T-helper 1 cell (primary cell): ENCODE measurements at regions not wholly inside any gene's neighbourhood (a gene's known extent, or its start where the extent isn't known, plus 50 kb on each side); places are given as distances from the start of the nearest gene placed in this dataset.

ENCODE experiments used
- DNase-seq, 5 donors: peaks; one replicate each; pipeline ENCODE4 v3.0.0-alpha.2; 2012 to 2020

DNA sequence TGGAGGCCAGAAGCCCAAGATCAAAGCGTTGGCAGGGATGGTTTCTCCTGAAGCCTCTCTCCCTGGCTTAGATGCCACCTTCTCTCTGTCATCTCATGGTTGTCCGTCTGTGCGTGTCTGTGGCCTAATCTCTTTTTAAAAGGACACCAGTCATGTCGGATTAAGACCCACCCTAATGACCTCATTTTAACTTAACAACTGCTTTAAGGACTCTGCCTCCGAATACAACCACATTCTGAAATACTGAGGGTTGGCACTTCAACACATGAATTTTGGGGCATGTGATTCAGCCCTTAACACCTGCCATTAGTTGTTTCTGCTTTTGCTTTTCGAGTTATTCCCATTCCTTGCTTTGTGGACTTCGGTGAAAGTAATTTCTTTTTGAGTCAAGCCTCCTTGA, 97.8 kb upstream of the SMIM21 start:
- DNase-seq: no peak

DNA sequence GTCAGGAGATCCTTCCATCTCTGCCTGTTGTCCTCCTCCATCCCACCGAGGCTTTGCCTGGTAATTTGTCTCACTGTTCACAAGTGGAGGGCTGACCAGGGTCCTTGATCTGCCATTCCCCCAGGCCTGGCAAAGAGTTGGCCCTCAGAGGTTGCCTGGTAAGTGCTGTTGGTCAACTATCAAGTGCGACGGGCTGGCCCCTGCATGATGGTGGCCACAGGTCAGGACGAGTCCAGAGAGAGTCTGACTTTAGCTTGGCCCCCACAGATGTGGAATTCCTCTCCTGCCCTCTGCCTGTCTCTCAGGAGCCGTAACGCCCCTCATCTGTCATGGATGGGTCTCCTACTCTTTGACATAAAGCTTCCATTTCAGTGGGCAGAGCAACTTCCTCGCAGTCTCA, 97.3 kb upstream of the SMIM21 start:
- no peak for DNase-seq

DNA sequence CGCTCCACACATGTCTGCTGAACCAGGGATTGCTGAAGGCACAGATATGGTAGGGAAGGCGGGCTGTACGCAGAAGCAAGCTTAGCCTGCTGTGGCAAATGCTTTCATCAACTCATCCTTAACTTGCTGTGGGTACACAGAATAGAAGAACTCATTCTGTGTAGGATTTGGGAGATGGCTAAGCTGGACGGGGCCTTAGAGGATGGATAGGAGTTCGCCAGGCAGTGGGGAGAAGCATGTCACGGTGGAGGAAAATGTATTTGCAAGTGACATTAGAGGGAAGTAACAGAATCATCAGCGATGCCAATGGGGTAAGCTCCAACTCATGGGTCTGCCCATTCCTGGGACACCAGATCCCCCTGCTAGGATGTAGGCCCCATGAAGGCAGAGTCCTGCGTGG, 96.7 kb upstream of the SMIM21 start:
- DNase-seq: no peak

GRCh38 chr18:75521816-75522215, 94.3 kb upstream of the SMIM21 start:
- no peak for DNase-seq

- no peak for DNase-seq
Observed at GRCh38 chr18:75518007-75518406, 90.5 kb upstream of the SMIM21 start.

GRCh38 chr18:75517286-75517685, 89.8 kb upstream of the SMIM21 start:
- no peak for DNase-seq

GRCh38 chr18:75507636-75508035, 80.1 kb upstream of the SMIM21 start:
- DNase-seq: no peak

DNA sequence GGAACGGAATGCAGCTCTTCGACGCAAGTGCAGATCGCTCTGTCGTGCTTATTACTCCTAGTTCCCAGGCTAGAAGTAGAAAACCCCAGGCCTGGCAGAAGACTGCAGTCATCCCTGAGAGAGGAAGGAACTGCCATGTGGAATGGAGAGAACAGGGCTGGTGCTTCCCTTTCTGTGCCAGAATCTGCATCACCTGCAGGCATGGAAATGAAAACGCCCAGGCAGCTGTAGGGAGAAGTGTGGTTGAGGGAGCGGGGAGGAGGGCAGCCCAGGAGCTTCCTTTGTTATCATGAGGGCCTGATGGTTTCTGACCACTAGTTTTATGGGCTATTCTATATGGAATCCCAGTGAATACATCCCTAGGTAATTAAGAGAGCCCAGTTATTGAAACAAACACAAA, 79.4 kb upstream of the SMIM21 start:
- DNase-seq: no peak

- no peak for DNase-seq
Observed at GRCh38 chr18:75504469-75504868, 77.0 kb upstream of the SMIM21 start.

- no peak for DNase-seq
Observed at GRCh38 chr18:75503615-75504014, 76.1 kb upstream of the SMIM21 start.

GRCh38 chr18:75502286-75502685, 74.8 kb upstream of the SMIM21 start:
- DNase-seq: no peak

DNA sequence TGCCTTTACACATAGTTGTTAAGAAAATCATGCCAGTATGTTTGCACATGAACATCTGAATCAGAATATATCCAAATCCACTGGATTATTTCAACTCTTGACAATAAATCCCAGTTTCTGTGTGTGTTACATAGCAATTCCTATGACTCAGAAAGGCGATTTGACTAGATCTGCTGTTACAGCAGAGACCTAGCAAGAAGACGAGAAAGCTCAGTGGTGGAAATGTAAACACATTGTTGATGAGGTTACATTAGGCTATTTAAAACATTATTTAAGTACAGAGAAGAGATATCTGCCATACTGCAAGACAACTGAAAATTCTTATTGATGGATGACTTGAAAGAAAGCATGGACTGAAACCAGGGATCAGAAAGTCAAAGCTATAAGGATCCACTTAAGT, 73.0 kb upstream of the SMIM21 start:
- no peak for DNase-seq

DNA sequence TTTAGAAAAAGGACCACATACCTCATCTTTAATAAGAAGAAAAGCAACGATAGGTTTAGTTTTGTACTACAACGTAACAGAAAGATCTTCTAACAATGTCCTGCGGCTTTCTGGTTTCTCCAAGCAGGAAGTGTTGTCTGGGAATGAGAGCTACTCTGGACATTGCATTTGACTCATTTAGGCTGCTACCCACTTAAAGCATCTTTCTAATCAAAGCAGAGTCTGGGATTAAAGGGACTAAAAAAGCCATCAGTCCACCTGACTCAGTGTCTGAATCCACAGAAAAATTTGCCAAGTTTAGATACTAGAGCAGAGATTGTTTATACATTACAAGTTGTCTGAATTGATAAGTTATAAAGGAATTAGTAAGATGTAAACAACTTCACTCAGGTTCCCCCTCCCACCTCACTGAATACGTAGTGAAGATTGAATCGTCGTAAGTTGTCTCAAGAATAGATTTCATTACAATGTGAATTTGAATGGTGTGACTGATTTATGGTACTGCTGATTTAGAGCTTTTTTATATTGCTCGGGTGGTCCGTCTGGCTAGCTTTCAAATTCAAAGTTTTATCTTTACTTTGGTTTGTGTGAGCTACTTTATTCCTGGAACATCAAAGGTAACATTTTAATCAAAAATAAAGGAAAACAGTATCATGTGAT, 70.2 kb upstream of the SMIM21 start:
- DNase-seq: no peak

DNA sequence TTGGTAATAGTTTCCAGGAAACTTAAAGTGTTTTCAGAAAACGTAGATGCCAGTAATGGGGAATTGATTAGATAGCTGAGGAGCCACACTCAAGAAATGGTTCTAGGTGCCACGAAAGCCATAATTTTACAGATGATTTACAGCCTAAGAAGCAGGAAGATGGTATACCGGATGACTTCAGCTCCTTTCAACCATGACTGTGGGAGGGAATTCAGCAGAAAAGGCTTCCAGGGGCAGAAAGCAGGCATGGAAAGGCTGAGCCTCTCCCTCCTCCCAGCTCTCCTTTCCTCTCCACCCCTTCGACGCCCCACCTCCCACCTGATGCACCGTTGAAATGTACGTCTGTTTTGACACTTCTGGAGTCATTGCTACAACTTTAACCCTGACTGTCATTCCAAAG, 68.6 kb upstream of the SMIM21 start:
- no peak for DNase-seq

DNA sequence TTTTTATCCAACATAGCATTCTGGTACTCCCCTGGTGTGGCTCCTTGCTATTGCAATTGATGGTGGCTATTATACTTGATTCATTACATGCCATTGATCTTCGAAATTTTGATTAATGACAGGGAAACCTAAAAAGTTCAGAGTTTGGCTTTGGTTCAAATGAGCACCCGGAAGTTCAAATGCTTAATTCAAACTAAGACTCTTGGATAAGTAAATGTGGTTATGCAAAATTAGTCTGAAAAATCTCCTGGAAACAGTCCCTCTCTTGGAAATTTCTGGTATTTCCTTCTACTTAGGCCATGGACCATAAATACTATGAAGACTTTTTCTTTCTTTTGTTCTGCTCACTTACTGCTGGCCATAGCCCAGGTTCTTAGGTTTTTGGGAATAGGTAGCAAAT, 65.3 kb upstream of the SMIM21 start:
- DNase-seq: no peak

GRCh38 chr18:75491361-75491760, 63.9 kb upstream of the SMIM21 start:
- no peak for DNase-seq

DNA sequence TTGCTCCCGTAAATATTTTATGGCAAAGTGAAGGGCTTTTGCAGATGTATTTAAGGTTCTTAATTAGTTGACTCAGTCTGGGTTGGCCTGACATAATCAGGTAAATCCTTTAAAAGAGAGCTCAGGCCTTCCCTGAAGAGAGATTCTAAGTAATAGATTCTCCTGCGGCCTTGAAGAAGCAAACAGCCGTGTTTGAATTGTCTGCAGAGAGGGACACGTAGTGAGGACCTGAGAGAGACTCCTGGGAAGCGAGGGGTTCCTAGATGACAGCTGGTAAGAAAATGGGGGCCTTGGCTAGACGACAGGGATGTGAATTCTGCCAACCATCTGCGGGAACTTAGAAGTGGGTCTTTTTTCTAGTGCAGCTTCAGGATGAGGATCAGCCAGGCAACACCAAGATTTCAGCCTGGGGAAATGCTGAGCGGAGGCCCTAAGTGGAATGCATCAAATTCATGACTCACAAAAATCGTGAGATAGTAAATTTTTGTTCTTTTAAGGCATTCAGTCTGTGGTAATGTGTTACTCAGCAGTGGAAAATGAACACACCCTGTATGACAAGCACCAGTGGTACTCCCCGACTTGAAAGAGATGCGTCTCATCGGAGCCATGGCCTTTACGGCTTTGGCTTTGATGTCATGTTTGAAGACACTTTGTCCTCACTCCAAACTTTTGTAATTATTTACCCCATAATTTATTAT, 62.1 kb upstream of the SMIM21 start:
- DNase-seq: no peak

DNA sequence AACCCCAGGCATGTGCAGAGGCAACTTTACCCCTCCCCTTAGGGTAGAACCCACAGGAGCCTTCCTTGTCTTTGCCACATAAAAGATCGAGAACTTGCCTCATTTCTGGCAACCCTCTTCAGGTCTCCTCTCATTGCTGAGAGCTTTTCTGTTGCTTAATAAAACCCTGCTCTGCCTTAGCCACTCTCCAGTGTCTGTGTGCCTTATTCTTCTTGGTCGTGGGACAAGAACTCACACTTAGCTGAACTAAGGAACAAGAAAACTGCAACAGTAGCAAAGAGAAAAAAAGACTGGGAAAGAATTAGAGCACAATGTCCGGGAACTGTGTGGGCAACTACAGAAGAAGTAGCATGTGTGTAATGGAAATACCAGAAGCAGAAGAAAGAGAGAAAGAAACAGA, 56.2 kb upstream of the SMIM21 start:
- DNase-seq: no peak

- no peak for DNase-seq
Observed at GRCh38 chr18:75482880-75483279, 55.4 kb upstream of the SMIM21 start.

- DNase-seq: no peak
Observed at GRCh38 chr18:75480487-75480886, 53.0 kb upstream of the SMIM21 start.

- peak in 1 of 5 donors; percentile 34 for DNase-seq
Observed at GRCh38 chr18:75478996-75479880, 51.7 kb upstream of the SMIM21 start.

GRCh38 chr18:75477900-75478299, 50.4 kb upstream of the SMIM21 start:
- DNase-seq: no peak
